Peyer's patch (tissue), 4 donors: ENCODE measurements at regions not wholly inside any gene's neighbourhood (a gene's known extent, or its start where the extent isn't known, plus 50 kb on each side); places are given as distances from the start of the nearest gene placed in this dataset.

Source experiments
- DNase-seq, 3 donors: peaks; one replicate each; pipeline ENCODE4 v3.0.0-alpha.2; 2017 to 2019
- H3K27ac ChIP-seq, 4 donors: fragments of 200-600 bp; sonication (generic); one replicate each; pipeline ENCODE4 v1.5.1; 2016 to 2019
- H3K27me3 ChIP-seq, 2 donors: fragments of 200-600 bp; sonication (generic); one replicate each; pipeline ENCODE4 v1.5.1; 2019
- H3K36me3 ChIP-seq, 3 donors: fragments of 200-600 bp; sonication (generic); one replicate each; pipeline ENCODE4 v1.5.1; 2016 to 2019
- H3K4me1 ChIP-seq, 4 donors: fragments of 200-600 bp; sonication (generic); one replicate each; pipeline ENCODE4 v1.5.1; 2016 to 2019
- H3K4me3 ChIP-seq, 4 donors: fragments of 200-600 bp; sonication (generic); 1 replicate in 3 of 4; 2 replicates in 1 of 4; pipeline ENCODE4 v1.5.1; 2016 to 2019; ENCODE audit warnings: mild to moderate bottlenecking in 1 of 4
- H3K9me3 ChIP-seq, 4 donors: fragments of 200-600 bp; sonication (generic); one replicate each; pipeline ENCODE4 v1.5.1; 2016 to 2019; ENCODE audit warnings: mild to moderate bottlenecking in 1 of 4
- CTCF ChIP-seq, 6 experiments: fragments of 450-650 bp in 4 of 6; fragments of 200-600 bp in 2 of 6; sonication (generic) in 1 of 6; IDR thresholded peaks; one replicate each; pipeline ENCODE4 v1.5.1; 2017 to 2019; ENCODE audit warnings: antibody characterized with exemption in 6 of 6, mild to moderate bottlenecking in 3 of 6, moderate library complexity in 1 of 6
- POLR2A ChIP-seq, 2 donors: fragments of 450-650 bp; IDR thresholded peaks; one replicate each; pipeline ENCODE4 v1.5.1; 2017; ENCODE audit warnings: antibody characterized with exemption in 2 of 2, mild to moderate bottlenecking in 2 of 2, moderate library complexity in 2 of 2

GRCh38 chr2:238710032-238710735 is 137.7 kb upstream of the TWIST2 start:
- no peak for DNase-seq
- Histone ChIP-seq H3K27ac (no peak overlapping the region), H3K9me3 (no peaks in the 10 kb centered on the region)

DNA sequence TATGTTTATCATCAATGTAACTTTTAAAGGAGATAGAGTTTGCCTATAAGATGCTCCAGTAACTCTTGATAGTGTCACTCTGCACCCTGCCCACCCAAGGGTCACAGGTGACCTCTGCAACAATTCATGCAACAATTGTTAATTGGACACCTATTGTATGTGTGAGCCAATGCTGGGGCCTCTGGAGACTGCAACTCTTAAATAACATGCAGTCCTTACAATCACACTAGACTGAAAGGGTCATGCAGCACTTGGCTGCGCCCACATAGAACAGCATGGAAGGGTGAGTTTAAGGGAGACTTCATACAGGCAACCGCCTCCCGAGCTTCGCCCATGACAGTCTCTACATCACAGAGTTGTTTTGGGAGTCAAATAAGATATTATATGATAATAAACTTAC is 137.1 kb upstream of the TWIST2 start:
- DNase-seq, result no peak
- Histone ChIP-seq H3K36me3 (no peaks in the 10 kb centered on the region), H3K4me1 (no peaks in the 10 kb centered on the region), H3K27me3 (no peaks in the 10 kb centered on the region), H3K4me3 (no peak overlapping the region), H3K27ac (no peak overlapping the region), H3K9me3 (no peaks in the 10 kb centered on the region)
- TF ChIP-seq POLR2A (IDR thresholded peaks at IDR 0.05) (no peak), CTCF (IDR thresholded peaks at IDR 0.05) (no peak)

More at GRCh38 chr2:238710032-238710735, 137.7 kb upstream of the TWIST2 start:
- Histone ChIP-seq H3K27me3 (no peaks in the 10 kb centered on the region), H3K4me3 (no peak overlapping the region), H3K36me3 (no peaks in the 10 kb centered on the region), H3K4me1 (no peaks in the 10 kb centered on the region)
- TF ChIP-seq CTCF (IDR thresholded peaks at IDR 0.05) (no peak), POLR2A (IDR thresholded peaks at IDR 0.05) (no peak)

DNA sequence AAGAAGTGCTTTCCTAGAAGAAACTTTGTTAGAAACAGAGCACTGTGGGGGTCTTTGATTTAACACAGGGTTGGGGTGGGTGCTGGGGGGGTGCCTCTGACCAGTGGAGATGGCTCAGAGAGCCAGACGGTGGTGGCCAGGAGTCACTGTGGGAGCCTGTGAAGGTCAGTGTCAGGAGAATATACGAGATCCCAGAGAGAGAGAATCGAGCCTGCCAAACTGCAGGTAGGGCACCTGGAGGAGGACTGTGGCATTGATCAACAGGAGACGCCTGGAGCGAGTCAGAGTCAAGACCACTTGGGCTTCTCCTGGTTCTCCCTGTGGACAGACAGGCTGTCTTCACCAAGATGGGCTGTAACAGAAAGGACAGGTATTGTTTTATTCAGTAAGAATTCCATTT is 136.5 kb upstream of the TWIST2 start:
- H3K27ac ChIP-seq, result no peak overlapping the region
- H3K4me3 ChIP-seq, result no peak overlapping the region
- no peaks in the 10 kb centered on the region for H3K9me3 ChIP-seq
- no peak for DNase-seq
- H3K4me1 ChIP-seq, result no peaks in the 10 kb centered on the region
- TF ChIP-seq CTCF (IDR thresholded peaks at IDR 0.05) (no peak), POLR2A (IDR thresholded peaks at IDR 0.05) (no peak)
- H3K27me3 ChIP-seq, result no peaks in the 10 kb centered on the region
- no peaks in the 10 kb centered on the region for H3K36me3 ChIP-seq

DNA sequence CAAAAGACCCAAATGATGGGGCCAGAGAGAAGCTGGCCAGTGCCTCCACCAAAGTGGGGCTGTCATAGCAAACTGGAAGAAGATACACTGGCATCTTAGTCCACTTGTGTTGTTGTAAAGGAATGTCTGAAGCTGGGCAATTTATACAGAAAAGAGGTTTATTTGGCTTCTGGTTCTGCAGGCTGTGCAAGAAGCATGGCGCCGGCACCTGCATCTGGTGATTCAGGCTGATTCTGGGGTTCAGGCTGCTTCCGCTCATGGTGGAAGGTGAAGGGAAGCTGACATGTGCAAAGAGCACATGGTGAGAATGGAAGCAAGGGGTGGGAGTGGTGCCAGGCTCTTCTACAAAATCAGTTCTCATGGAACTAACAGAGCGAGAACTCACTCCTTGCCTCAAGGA is 135.9 kb upstream of the TWIST2 start:
- H3K9me3 ChIP-seq, result no peaks in the 10 kb centered on the region
- no peak for TF ChIP-seq POLR2A (IDR thresholded peaks at IDR 0.05)
- H3K4me3 ChIP-seq, result no peak overlapping the region
- no peak overlapping the region for H3K27ac ChIP-seq
- no peaks in the 10 kb centered on the region for H3K27me3 ChIP-seq
- no peak for DNase-seq
- no peaks in the 10 kb centered on the region for H3K4me1 ChIP-seq
- no peaks in the 10 kb centered on the region for H3K36me3 ChIP-seq

GRCh38 chr2:238713198-238713826 is 134.6 kb upstream of the TWIST2 start:
- Histone ChIP-seq H3K27me3 (no peaks in the 10 kb centered on the region), H3K36me3 (no peaks in the 10 kb centered on the region), H3K4me1 (no peaks in the 10 kb centered on the region), H3K4me3 (no peak overlapping the region), H3K9me3 (no peaks in the 10 kb centered on the region), H3K27ac (no peak overlapping the region)
- no peak for DNase-seq
- TF ChIP-seq POLR2A (IDR thresholded peaks at IDR 0.05) (no peak), CTCF (IDR thresholded peaks at IDR 0.05) (no peak)

- H3K4me3 ChIP-seq, result no peak overlapping the region
- TF ChIP-seq POLR2A (IDR thresholded peaks at IDR 0.05), result no peak
- no peak for DNase-seq
- H3K4me1 ChIP-seq, result no peaks in the 10 kb centered on the region
- H3K27me3 ChIP-seq, result no peaks in the 10 kb centered on the region
- no peaks in the 10 kb centered on the region for H3K9me3 ChIP-seq
- no peaks in the 10 kb centered on the region for H3K36me3 ChIP-seq
- no peak overlapping the region for H3K27ac ChIP-seq
These were observed 133.8 kb upstream of the TWIST2 start for GRCh38 chr2:238714038-238714528.
